GM18499 (cell line): ENCODE measurements at regions not wholly inside any gene's neighbourhood (a gene's known extent, or its start where the extent isn't known, plus 50 kb on each side); places are given as distances from the start of the nearest gene placed in this dataset.
"Not testable (repeated sequence)": the region's sequence is repeated elsewhere in the genome, so short reads cannot be mapped to it uniquely, and the experiment has no call there.

Source experiments
- ATAC-seq: cut with Tn5 transposase; IDR thresholded peaks from one replicate; pipeline ENCODE4 v1.9.1; 2021; ENCODE audit warnings: moderate number of reproducible peaks; ENCODE audit not compliant: insufficient read depth, unreplicated experiment

DNA sequence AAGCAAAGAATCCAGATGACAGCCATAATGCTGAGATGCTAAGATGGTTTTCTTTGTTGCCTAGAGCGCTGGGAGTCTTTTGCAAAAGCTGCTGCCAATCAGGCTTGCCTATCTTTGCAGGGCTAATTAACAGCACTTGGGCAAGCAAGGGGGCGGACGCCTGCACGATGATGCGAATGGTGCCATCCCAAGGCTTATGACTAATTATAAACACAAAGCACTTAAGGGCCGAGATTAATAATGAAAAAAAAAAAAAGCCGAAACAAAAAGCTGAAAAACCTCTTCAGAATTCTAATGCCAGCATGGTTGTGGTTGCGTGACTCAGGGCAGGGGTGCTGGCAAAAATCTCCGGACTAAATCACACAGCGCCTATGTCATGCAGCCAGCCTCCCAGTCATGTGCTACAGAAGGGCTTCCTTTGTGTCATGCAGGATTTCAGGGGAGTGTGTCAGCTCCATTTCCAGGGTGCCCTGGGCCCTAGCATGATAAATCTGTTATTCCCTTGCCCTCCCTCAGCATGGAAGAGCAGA, 185.0 kb upstream of the ANKRD28 start:
- no peak for ATAC-seq

DNA sequence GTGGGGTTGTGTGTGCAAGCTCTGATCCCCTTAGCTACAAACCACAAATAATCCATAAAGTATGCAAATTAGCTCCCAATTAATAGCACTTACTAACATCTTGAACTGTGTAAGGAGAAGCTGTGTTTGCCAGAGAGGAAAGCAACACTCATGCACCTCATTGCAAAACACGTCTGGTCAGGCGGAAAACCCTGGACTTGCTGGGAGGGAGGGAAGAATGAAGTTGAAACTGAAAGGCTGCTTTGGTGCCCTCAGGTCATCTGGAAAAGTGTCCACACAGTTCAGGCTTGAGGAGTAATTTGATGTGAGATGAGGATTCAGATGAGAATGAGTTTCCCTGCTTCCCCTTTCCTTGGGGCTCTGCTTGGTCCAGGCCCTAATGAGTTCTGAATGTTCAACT, 185.5 kb upstream of the ANKRD28 start:
- ATAC-seq = no peak

DNA sequence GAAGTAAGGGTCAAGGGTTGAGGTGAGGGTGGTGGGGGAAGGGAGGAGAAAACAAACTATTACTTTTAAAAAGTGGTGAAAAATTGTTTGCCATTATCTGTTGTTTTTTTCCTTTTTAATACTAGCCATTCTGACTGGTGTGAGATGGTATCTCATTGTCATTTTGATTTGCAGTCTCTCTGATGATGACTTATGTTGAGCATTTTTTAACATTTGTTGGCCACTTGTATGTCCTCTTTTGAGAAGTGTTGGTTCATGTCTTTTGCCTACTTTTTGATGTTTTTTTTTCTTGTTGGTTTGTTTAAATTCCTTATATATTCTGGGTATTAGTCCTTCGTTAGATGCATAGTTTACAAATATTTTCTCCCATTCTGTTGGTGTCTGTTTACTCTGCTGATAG, 185.9 kb upstream of the ANKRD28 start:
- no peak for ATAC-seq

DNA sequence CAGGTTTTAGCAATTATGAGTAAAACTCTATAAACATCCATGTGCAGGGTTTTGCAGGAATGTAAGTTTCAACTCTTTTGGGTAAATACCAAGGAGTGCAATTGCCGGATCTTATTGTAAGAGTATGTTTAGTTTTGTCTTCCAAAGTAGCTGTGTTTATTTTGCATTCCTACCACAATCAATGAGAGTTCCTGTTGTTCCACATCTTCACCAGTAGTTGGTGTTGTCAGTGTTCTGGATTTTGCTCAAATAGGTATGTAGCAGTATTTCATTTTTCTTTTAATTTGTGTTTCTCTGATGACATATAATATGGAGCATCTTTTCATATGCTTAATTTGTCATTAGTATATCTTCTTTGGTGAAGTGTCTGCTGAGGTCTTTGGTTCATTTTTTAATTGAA, 185.1 kb upstream of the GALNT15 start:
- no peak for ATAC-seq

DNA sequence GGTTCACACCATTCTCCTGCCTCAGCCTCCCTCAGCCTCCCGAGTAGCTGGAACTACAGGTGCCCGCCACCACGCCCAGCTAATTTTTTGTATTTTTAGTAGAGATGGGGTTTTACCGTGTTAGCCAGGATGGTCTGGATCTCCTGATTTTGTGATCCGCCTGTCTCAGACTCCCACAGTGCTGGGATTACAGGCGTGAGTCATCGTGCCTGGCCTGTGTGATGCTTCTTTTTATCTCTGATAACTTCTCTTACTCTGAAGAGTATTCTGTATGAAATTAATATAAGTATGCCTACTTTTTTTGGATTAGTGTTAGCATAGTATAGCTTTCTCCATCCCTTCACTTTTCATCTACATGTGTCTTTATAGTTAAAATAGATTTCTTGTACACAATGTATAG, 180.8 kb upstream of the GALNT15 start:
- ATAC-seq = not testable (repeated sequence)

DNA sequence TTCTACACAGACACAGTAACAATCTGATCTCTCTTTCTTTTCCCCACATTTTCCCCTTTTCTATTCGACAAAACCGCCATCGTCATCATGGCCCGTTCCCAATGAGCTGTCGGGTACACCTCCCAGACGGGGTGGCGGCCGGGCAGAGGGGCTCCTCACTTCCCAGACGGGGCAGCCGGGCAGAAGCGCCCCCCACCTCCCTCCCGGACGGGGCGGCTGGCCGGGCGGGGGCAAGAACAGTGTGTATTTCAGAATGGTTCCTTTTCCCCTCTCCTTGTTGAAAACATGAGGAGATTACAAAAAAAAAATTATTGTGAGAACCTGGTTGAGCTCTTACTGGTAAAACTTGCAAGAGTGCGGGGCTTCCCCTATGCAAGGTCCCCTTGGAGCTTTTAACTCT, 178.0 kb upstream of the GALNT15 start:
- not testable (repeated sequence) for ATAC-seq

DNA sequence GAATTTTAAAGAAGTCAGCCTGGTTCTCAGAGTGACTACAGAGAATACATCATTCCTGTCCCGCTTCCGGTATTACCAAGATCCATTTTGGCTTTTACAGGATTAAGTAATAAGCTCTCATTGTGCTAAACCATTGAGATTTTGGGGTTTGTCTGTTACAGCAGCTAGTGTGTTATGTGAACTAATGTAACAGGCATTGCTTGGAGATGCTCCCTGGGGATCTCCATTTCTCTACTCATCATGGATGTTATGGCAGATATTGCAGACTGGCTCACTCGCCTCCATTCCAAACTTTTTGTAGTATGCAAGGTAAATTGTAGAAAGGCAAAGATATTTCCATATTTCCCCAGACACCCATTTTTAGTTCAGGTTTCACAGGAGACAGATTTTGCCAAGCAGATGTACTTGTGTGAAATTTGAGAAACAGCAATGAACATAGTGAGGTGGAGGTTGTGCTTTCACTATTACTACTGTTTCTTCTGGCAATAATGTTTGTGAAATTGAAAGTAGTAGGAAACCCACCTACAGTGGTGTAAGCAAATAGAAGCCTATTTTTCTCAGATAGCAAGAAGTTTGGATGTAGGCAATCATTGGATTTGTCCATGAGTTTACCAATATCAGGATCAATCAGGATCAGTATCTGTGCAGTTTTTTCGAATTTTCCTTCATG, 177.1 kb upstream of the GALNT15 start:
- ATAC-seq = no peak

DNA sequence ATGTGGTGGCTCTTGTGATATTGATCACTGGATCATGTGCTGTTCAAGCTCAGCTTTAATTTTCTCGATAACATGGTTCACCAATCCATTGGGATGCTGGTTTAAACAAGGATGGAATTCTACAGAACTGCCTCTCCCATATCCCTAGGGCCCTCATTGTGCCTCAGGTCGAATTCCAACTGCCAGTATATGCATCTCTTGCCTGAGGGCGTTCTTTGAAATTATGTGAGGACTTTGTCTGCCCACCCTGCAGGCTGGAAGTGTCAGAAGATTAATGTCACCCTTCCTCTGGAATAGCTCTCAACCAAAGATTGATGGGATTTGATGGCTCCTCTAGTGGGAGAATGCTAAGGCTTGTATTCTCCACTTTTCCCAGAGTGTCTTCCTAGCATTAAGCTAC, 175.6 kb upstream of the GALNT15 start:
- ATAC-seq = no peak

DNA sequence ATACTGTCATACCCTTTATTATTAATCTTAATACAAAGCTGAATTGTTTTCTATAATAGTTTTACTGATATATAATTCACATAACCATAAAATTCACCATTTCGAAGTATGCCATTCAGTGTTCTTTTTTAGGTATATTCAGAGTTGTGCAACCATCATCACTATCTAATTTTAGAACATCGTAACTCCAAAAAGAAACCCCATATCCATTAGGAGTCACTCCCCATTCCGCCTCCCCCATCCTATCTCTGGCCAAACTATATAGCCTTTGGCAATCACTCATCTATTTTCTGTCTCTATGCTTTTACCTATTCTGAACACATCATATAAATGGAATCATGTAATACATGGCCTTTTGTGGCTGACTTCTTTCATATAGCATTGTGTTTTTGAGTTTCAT, 169.7 kb upstream of the GALNT15 start:
- no peak for ATAC-seq

DNA sequence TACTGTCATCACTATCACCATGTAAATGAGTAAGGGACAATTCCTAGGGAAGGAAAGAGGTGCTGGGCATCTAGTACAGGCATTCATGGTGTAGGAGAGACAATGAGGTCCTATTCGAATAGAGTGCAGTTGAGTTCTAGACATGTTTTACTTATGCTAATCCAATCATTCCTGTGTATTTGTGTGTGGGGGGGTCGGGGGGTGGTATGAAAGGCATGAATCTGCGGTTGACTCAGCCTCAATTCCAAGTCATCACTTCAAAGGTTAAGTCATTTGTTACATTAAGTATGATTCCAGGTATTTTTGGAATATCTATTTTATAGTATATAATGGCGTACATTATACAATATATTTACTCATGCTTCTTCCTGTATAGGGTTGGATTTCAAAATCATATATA, 163.1 kb upstream of the GALNT15 start:
- no peak for ATAC-seq

DNA sequence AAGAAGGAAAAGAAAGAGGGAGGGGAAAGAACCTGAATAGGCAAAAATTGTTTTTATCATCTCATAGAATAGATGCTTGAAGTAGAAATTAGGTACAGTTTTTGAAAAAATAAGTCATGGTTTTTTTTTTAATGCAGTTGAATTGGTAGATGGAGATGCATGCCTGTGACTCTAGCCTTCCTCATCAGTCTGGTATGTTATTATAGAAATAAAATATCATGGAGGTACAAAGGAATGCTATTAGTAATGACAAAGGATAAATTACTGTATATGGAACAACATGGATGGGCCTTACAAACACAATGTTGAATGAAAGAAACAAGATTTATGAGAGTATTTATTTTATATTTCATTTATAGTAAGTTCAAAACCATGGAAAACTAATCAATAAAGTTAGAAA, 162.4 kb upstream of the GALNT15 start:
- no peak for ATAC-seq

DNA sequence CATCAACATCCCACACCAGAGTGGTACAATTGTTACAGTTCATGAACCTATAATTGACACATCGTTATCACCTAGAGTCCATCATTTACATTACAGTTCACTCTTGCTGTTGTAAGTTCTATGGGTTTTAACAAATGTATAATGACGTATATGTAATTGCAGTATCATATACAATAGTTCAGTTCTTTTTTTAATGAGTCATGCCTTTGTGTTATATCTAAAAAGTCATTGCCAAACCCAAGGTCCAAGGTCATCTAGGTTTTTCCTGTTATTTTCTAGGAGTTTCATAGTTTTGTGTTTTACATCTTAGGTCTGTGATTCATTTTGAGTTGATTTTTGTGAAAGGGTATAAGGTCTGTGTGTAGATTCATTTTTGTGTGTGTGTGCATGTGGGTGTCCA, 160.9 kb upstream of the GALNT15 start:
- ATAC-seq = no peak

DNA sequence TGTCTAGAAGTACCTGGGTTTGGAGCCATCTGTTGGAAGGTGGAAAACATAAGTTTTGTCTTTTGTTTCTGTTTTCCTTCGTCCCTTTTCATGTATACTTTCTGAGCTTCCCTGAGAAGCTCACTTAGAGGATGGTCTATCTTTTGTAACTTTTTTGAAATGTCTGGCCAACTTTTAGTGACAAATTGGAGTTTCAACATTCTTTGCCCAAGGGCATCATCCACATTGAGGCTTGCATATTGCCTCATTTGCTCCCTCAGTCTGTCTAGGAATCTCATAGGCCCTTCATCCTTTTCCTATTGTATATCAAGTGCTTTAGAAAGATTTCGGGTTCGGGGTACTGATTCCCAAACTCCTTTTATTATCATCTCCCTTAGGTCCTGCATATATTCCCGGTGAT, 152.7 kb upstream of the GALNT15 start:
- not testable (repeated sequence) for ATAC-seq

DNA sequence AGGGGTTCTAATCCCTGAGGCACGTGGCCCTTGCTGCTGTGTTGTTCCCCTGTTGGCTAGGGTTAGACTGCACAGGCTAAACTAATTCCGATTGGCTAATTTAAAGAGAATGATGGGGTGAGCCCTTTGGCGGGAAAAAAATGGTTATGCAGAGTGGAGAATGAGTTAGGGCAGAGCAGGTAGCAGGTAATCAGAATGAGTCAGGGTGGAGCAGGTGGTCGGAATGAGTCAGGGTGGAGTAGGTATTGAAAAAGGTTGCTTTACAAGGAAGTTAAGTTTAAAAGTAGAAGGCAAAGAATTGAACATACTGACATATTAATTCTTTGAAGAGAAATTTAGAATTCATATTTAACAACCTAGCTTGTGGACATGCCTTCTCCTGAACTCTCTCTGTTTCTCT, 150.6 kb upstream of the GALNT15 start:
- ATAC-seq = not testable (repeated sequence)

DNA sequence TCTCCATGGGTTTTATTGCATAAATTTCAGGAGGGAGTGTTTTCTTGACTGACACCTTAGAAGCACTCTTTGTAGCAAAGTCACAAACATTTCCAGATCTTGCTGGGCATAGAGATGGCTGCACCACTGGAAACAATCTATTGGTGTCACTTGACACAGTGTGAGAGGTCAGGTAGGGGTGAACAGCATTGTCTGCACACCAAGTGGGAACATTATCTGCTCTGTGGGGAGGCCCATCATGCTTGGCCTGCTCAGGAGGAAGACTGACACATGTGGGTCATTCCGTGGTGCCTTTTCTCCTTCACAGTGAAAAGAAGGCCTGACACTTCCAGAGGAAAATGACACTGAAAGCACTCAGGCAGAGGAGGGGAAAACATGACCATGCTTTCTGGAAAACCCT, 149.9 kb upstream of the GALNT15 start:
- ATAC-seq = no peak

DNA sequence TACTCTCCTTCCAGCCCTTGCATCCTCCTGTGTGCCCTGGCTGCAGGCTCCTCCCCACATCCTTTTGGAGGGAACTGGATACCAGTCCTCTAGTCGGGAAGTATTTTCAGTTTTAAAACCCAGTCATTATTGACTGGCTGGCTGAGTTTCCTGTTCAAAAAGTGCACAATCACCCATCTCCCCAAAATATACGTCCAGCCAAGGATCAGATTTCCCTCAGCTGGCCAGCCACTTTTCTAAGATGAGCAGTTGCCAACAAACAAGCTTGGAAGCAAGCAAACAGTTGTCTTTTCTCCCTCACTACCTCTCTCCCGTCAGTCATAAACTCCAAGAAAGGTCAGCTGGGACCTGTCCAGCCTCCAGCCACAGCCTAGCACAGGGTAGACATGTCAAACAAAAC, 147.7 kb upstream of the GALNT15 start:
- ATAC-seq = no peak

DNA sequence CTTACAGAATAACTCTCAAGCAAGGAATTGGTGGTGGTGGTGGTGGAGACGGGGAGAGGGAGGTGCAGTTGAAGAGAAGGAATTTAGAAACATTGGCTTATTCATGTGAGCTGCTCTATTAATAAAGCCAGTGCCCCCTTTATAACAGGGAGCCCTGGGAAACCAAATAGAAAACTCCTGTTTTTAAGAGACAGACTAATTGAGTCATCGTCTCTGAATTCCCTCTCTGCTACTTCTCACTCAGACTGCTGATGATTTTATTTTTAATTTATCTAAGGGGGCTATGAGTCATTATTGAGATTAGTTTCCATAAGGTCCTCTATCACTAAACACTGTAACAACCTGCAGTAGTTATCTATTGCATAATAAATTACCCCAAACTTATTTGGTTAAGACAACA, 145.9 kb upstream of the GALNT15 start:
- no peak for ATAC-seq

DNA sequence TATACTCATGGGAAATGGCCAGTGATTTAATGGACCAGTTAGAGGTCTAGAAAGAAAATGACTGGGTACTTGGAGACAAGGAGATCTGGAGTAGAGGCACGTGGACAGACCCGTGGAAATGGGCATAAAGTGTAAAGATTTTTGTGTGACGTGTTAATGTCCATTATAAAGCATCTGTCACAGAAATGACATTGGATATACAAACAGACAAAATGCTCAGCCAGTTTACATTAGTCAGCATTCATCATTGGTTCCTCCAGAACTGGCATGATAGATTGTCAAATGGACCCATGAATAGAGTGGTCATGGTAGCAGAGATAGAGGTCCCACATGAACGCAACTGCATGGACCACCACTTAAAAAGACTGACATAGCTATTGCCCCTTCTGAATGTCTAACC, 144.1 kb upstream of the GALNT15 start:
- ATAC-seq = no peak

DNA sequence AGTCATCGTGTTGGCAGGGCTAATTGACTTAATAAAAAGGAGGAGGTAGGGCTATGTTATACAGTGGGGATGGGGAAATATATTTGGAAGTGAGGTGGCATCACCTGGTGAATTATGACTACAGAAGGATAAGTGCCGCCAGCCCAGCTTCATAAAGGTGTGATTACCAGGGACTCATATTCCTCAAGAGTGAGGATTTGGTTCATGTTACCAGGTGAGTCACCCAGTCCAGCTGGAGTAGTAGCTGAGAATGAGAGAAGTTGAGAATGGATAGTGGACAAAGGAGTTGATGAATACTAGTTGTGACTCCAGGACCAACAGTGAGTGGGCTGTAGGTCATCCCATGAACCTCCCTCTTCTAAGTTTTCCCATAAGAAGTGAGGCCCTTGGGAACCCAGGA, 143.0 kb upstream of the GALNT15 start:
- no peak for ATAC-seq

DNA sequence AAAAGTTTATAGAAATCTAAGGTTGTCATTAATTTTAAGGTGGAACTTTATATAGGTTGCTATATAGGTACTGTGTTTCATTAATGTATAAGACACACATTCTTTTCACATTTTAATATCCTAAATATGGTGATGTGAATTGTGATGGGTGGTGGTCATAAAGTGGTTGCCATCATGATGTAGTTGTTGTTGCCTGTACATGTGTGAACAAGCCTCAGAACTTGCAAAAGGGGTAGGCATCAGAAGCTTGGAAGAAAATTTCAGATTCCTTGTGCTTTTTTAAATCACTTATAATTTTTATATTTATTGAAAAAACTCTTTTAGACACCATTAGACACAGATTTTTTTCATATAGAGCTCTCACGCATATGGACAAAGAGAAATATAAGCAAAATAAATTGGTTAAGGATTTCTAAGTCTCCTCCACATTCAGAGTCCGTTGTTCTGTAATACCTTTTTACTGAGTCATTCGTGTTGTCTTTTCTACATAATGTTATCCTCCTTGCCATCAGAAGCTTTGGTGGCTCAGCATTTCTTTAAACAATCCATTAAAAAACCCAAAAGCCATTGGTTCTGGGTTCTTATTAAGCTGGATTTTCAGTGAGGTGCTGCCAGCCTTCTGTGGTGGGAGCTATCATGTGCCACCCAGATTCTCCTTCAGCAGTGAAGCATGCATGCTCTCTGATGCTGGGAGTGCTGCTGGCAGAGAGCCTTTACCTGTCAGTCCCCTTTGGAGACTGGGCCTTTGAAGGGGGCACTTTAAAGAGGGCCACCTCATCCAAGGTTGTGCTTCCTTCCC, 140.4 kb upstream of the GALNT15 start:
- no peak for ATAC-seq

DNA sequence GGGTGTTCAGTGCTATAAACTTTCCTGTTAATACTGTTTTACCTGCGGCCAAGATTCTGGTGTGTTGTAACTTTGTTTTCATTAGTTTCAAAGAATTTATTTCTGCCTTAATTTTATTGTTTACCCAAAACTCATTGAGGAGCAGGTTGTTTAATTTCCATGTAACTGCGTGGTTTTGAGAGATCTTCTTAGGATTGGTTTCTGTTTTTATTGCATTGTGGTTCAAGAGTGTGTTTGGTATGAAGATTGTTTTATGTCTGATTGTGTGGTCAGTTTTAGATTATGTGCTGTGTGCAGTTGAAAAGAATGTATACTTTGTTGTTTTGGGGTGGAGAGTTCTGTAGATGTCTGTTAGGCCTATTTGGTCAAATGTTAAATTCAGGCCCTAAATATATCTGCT, 133.5 kb upstream of the GALNT15 start:
- ATAC-seq = no peak
